Large intestine (tissue), 3 donors: ENCODE measurements at regions not wholly inside any gene's neighbourhood (a gene's known extent, or its start where the extent isn't known, plus 50 kb on each side); places are given as distances from the start of the nearest gene placed in this dataset.

Experiments used
- DNase-seq, 2 donors: peaks; one replicate each; pipeline versions ENCODE4 v3.0.0 to v3.0.0-alpha.2; 2013
- H3K27ac ChIP-seq: one replicate; pipeline ENCODE4 v1.5.1; 2013; ENCODE audit warnings: low read length
- H3K27me3 ChIP-seq: 2 replicates; pipeline ENCODE4 v1.6.1; 2013; ENCODE audit warnings: low read length; ENCODE audit not compliant: control insufficient read depth, insufficient read depth
- H3K36me3 ChIP-seq: 2 replicates; pipeline ENCODE4 v1.6.1; 2013; ENCODE audit warnings: low read length; ENCODE audit not compliant: control insufficient read depth, insufficient read depth
- H3K4me1 ChIP-seq: one replicate; pipeline ENCODE4 v1.6.1; 2013; ENCODE audit warnings: low read length; ENCODE audit not compliant: control insufficient read depth, insufficient read depth
- H3K4me3 ChIP-seq: one replicate; pipeline ENCODE4 v1.5.1; 2013; ENCODE audit warnings: low read length
- H3K9me3 ChIP-seq: one replicate; pipeline ENCODE4 v1.6.1; 2013; ENCODE audit warnings: mild to moderate bottlenecking, low read depth, low read length, moderate library complexity; ENCODE audit not compliant: control insufficient read depth
- WGBS: methylation state at CpG from one replicate; pipeline ENCODE4 v1.1.5; 2013; ENCODE audit warnings: low lambda C conversion rate; ENCODE audit not compliant: insufficient coverage; 5-methylcytosine and 5-hydroxymethylcytosine counted together

- no peak for DNase-seq
- Histone ChIP-seq H3K27ac (no peak overlapping the region), H3K9me3 (no peaks in the 10 kb centered on the region), H3K27me3 (no peaks in the 10 kb centered on the region), H3K4me1 (no peaks in the 10 kb centered on the region), H3K36me3 (no peaks in the 10 kb centered on the region), H3K4me3 (no peak overlapping the region)
- no CpG with 5 or more reads among the region's 3 CpGs for WGBS
Measured at GRCh38 chr2:82837588-82838304, 1621.3 kb downstream of the SUCLG1 start.

GRCh38 chr2:82834893-82835292 is 1624.2 kb downstream of the SUCLG1 start:
- no peaks in the 10 kb centered on the region for H3K27me3 ChIP-seq
- H3K4me1 ChIP-seq = no peaks in the 10 kb centered on the region
- WGBS = 80% methylated on average over 1 of the region's 1 CpG
- no peak overlapping the region for H3K27ac ChIP-seq
- no peaks in the 10 kb centered on the region for H3K36me3 ChIP-seq
- H3K4me3 ChIP-seq = no peak overlapping the region
- DNase-seq = no peak
- no peaks in the 10 kb centered on the region for H3K9me3 ChIP-seq

GRCh38 chr2:82827426-82827825 is 1631.7 kb downstream of the SUCLG1 start:
- Histone ChIP-seq H3K4me1 (no peaks in the 10 kb centered on the region), H3K27ac (no peak overlapping the region), H3K9me3 (no peaks in the 10 kb centered on the region), H3K4me3 (no peak overlapping the region), H3K27me3 (no peaks in the 10 kb centered on the region), H3K36me3 (no peaks in the 10 kb centered on the region)
- WGBS = 90% methylated on average over 1 of the region's 2 CpGs
- DNase-seq = no peak

GRCh38 chr2:82826437-82826836 is 1632.6 kb downstream of the SUCLG1 start:
- no peaks in the 10 kb centered on the region for H3K4me1 ChIP-seq
- no peaks in the 10 kb centered on the region for H3K27me3 ChIP-seq
- no peaks in the 10 kb centered on the region for H3K36me3 ChIP-seq
- DNase-seq = no peak
- WGBS = 60% methylated on average over 1 of the region's 2 CpGs
- no peak overlapping the region for H3K4me3 ChIP-seq
- H3K27ac ChIP-seq = no peak overlapping the region
- no peaks in the 10 kb centered on the region for H3K9me3 ChIP-seq

- Histone ChIP-seq H3K27ac (no peak overlapping the region), H3K36me3 (no peaks in the 10 kb centered on the region), H3K27me3 (no peaks in the 10 kb centered on the region), H3K9me3 (no peaks in the 10 kb centered on the region), H3K4me1 (no peaks in the 10 kb centered on the region), H3K4me3 (no peak overlapping the region)
- no peak for DNase-seq
- WGBS = 94% methylated on average over 2 of the region's 8 CpGs
Measured at GRCh38 chr2:82825410-82826090, 1633.5 kb downstream of the SUCLG1 start.

GRCh38 chr2:82823892-82824291 is 1635.2 kb downstream of the SUCLG1 start:
- Histone ChIP-seq H3K27me3 (no peaks in the 10 kb centered on the region), H3K4me1 (no peaks in the 10 kb centered on the region), H3K27ac (no peak overlapping the region), H3K36me3 (no peaks in the 10 kb centered on the region), H3K4me3 (no peak overlapping the region), H3K9me3 (no peaks in the 10 kb centered on the region)
- WGBS = 100% methylated on average over 1 of the region's 1 CpG
- no peak for DNase-seq

- peaks cover 3% of the 10 kb centered on the region for H3K9me3 ChIP-seq
- no peak for DNase-seq
- H3K4me3 ChIP-seq = no peak overlapping the region
- no peaks in the 10 kb centered on the region for H3K36me3 ChIP-seq
- H3K4me1 ChIP-seq = no peaks in the 10 kb centered on the region
- 100% methylated on average over 6 of the region's 10 CpGs for WGBS
- no peak overlapping the region for H3K27ac ChIP-seq
- H3K27me3 ChIP-seq = no peaks in the 10 kb centered on the region
Measured at GRCh38 chr2:82819951-82820350, 1639.1 kb downstream of the SUCLG1 start.

- H3K4me3 ChIP-seq = no peak overlapping the region
- peaks cover 3% of the 10 kb centered on the region for H3K9me3 ChIP-seq
- 100% methylated on average over 1 of the region's 1 CpG for WGBS
- H3K36me3 ChIP-seq = no peaks in the 10 kb centered on the region
- no peaks in the 10 kb centered on the region for H3K27me3 ChIP-seq
- H3K27ac ChIP-seq = no peak overlapping the region
- no peak for DNase-seq
- no peaks in the 10 kb centered on the region for H3K4me1 ChIP-seq
Measured at GRCh38 chr2:82814146-82814545, 1644.9 kb downstream of the SUCLG1 start.

GRCh38 chr2:82811946-82812345 is 1647.1 kb downstream of the SUCLG1 start:
- DNase-seq = no peak
- no CpG with 5 or more reads among the region's 1 CpG for WGBS
- Histone ChIP-seq H3K4me1 (no peaks in the 10 kb centered on the region), H3K4me3 (no peak overlapping the region), H3K9me3 (no peaks in the 10 kb centered on the region), H3K27ac (no peak overlapping the region), H3K36me3 (no peaks in the 10 kb centered on the region), H3K27me3 (no peaks in the 10 kb centered on the region)

GRCh38 chr2:82803307-82803706 is 1655.8 kb downstream of the SUCLG1 start:
- whole genome bisulfite sequencing = no CpG with 5 or more reads among the region's 2 CpGs
- H3K27ac ChIP-seq = no peak overlapping the region
- no peaks in the 10 kb centered on the region for H3K36me3 ChIP-seq
- no peaks in the 10 kb centered on the region for H3K4me1 ChIP-seq
- no peak overlapping the region for H3K4me3 ChIP-seq
- no peaks in the 10 kb centered on the region for H3K27me3 ChIP-seq
- no peak for DNase-seq
- no peaks in the 10 kb centered on the region for H3K9me3 ChIP-seq

- Histone ChIP-seq H3K4me1 (no peaks in the 10 kb centered on the region), H3K4me3 (no peak overlapping the region), H3K9me3 (no peaks in the 10 kb centered on the region), H3K36me3 (no peaks in the 10 kb centered on the region), H3K27ac (no peak overlapping the region), H3K27me3 (no peaks in the 10 kb centered on the region)
- WGBS = 100% methylated on average over 1 of the region's 3 CpGs
- no peak for DNase-seq
Measured at GRCh38 chr2:82797469-82797868, 1661.6 kb downstream of the SUCLG1 start.
